HG02759 (cell line): ENCODE measurements at regions not wholly inside any gene's neighbourhood (a gene's known extent, or its start where the extent isn't known, plus 50 kb on each side); places are given as distances from the start of the nearest gene placed in this dataset.

Experiments
- ATAC-seq: cut with Tn5 transposase; IDR thresholded peaks from one replicate; pipeline ENCODE4 v1.9.1; 2021; ENCODE audit warnings: mild to moderate bottlenecking, moderate library complexity; ENCODE audit not compliant: unreplicated experiment

GRCh38 chr18:21996351-21996826 lies 173.0 kb upstream of the GATA6 start:
- no peak for ATAC-seq

GRCh38 chr18:21997207-21998143 lies 171.9 kb upstream of the GATA6 start:
- peak; percentile 60 for ATAC-seq

- no peak for ATAC-seq
These were observed 170.9 kb upstream of the GATA6 start for GRCh38 chr18:21998486-21998885.

- ATAC-seq, result no peak
These were observed 167.4 kb upstream of the GATA6 start for GRCh38 chr18:22001912-22002487.

- ATAC-seq, result no peak
These were observed 164.1 kb upstream of the GATA6 start for GRCh38 chr18:22005191-22005841.

GRCh38 chr18:22006458-22006857 lies 162.9 kb upstream of the GATA6 start:
- no peak for ATAC-seq

GRCh38 chr18:22009242-22009641 lies 160.1 kb upstream of the GATA6 start:
- no peak for ATAC-seq

- no peak for ATAC-seq
These were observed 155.4 kb upstream of the GATA6 start for GRCh38 chr18:22013993-22014392.

GRCh38 chr18:22015156-22015555 lies 154.2 kb upstream of the GATA6 start:
- ATAC-seq, result no peak

- ATAC-seq, result no peak
These were observed 151.0 kb upstream of the GATA6 start for GRCh38 chr18:22018366-22018765.

- ATAC-seq, result no peak
These were observed 150.2 kb upstream of the GATA6 start for GRCh38 chr18:22019193-22019592.

GRCh38 chr18:22020127-22020866 lies 149.1 kb upstream of the GATA6 start:
- no peak for ATAC-seq

GRCh38 chr18:22020867-22021370 lies 148.5 kb upstream of the GATA6 start:
- ATAC-seq, result no peak

GRCh38 chr18:22021701-22022100 lies 147.7 kb upstream of the GATA6 start:
- no peak for ATAC-seq

- ATAC-seq, result no peak
These were observed 144.5 kb upstream of the GATA6 start for GRCh38 chr18:22024924-22025323.

- no peak for ATAC-seq
These were observed 143.0 kb upstream of the GATA6 start for GRCh38 chr18:22026362-22026761.

GRCh38 chr18:22026889-22027288 lies 142.5 kb upstream of the GATA6 start:
- ATAC-seq, result no peak

GRCh38 chr18:22031611-22032010 lies 137.8 kb upstream of the GATA6 start:
- no peak for ATAC-seq

- peak; percentile 57 for ATAC-seq
These were observed 136.9 kb upstream of the GATA6 start for GRCh38 chr18:22032392-22032961.

GRCh38 chr18:22033085-22033484 lies 136.3 kb upstream of the GATA6 start:
- ATAC-seq, result no peak
